Keratinocyte (primary cell): ENCODE measurements at regions not wholly inside any gene's neighbourhood (a gene's known extent, or its start where the extent isn't known, plus 50 kb on each side); places are given as distances from the start of the nearest gene placed in this dataset.

Experiments used
- DNase-seq: peaks from one replicate; pipeline ENCODE4 v3.0.0-alpha.2; 2011; ENCODE audit warnings: low read depth, missing footprints, low spot score
- FAIRE-seq: peaks from 2 replicates; lab custom pipeline; 2011; peaks lifted over from hg19 to GRCh38; lab: Jason Lieb, UNC
- H2AFZ ChIP-seq: 2 replicates; pipeline ENCODE4 v1.6.0; 2012; ENCODE audit warnings: low read length, control low read depth, inconsistent platforms; ENCODE audit not compliant: control insufficient read depth
- H3K27ac ChIP-seq: 2 replicates; pipeline ENCODE4 v1.5.1; 2011; ENCODE audit warnings: low read length; ENCODE audit not compliant: control insufficient read depth, insufficient read depth
- H3K27me3 ChIP-seq: 3 replicates; pipeline ENCODE4 v1.6.0; 2011; ENCODE audit warnings: low read length; ENCODE audit not compliant: control insufficient read depth, insufficient read depth; ENCODE audit errors: extremely low read depth
- H3K36me3 ChIP-seq, 2 experiments: 2 replicates in 1 of 2; 3 replicates in 1 of 2; pipeline ENCODE4 v1.5.1; 2011; ENCODE audit warnings: low read length in 2 of 2, mild to moderate bottlenecking in 1 of 2; ENCODE audit not compliant: control insufficient read depth in 2 of 2, insufficient read depth in 2 of 2; ENCODE audit errors: extremely low read depth in 1 of 2
- H3K4me1 ChIP-seq: 3 replicates; pipeline ENCODE4 v1.5.1; 2011; ENCODE audit warnings: low read length; ENCODE audit not compliant: control insufficient read depth, insufficient read depth; ENCODE audit errors: extremely low read depth
- H3K4me2 ChIP-seq: 3 replicates; pipeline ENCODE4 v1.6.0; 2011; ENCODE audit warnings: low read depth, low read length; ENCODE audit not compliant: control insufficient read depth, insufficient read depth; ENCODE audit errors: extremely low read depth
- H3K4me3 ChIP-seq, 3 experiments: fragments of 200-600 bp in 1 of 3; sonication (generic) in 1 of 3; 2 replicates in 2 of 3; 3 replicates in 1 of 3; pipeline ENCODE4 v1.5.1; 2011 to 2016; ENCODE audit warnings: low read length in 3 of 3, mild to moderate bottlenecking in 3 of 3, control low read depth in 2 of 3, inconsistent platforms in 1 of 3, low read depth in 1 of 3, mixed read lengths in 1 of 3, mixed run types in 1 of 3, moderate library complexity in 1 of 3; ENCODE audit not compliant: control insufficient read depth in 2 of 3, insufficient read depth in 2 of 3; ENCODE audit errors: extremely low read depth in 1 of 3
- H3K79me2 ChIP-seq: 2 replicates; pipeline ENCODE4 v1.6.0; 2012; ENCODE audit warnings: low read length; ENCODE audit not compliant: control insufficient read depth, insufficient read depth
- H3K9ac ChIP-seq: 3 replicates; pipeline ENCODE4 v1.6.0; 2011; ENCODE audit warnings: low read length; ENCODE audit not compliant: control insufficient read depth, insufficient read depth; ENCODE audit errors: extremely low read depth
- H3K9me1 ChIP-seq: 3 replicates; pipeline ENCODE4 v1.6.0; 2011; ENCODE audit warnings: low read length; ENCODE audit not compliant: control insufficient read depth, insufficient read depth; ENCODE audit errors: extremely low read depth
- H3K9me3 ChIP-seq: 2 replicates; pipeline ENCODE4 v1.5.1; 2012; ENCODE audit warnings: low read depth, low read length; ENCODE audit not compliant: control insufficient read depth
- H4K20me1 ChIP-seq: 3 replicates; pipeline ENCODE4 v1.6.0; 2011; ENCODE audit warnings: low read length; ENCODE audit not compliant: control insufficient read depth, insufficient read depth; ENCODE audit errors: extremely low read depth
- EZH2 ChIP-seq: IDR thresholded peaks from one replicate; pipeline ENCODE4 v1.6.1; 2012; ENCODE audit warnings: inconsistent platforms, mild to moderate bottlenecking, low read length, moderate library complexity
- dilution Hi-C: fragments of 300-500 bp; cut with MboI; formaldehyde crosslinking; loops from one replicate; pipeline ENCODE4 v1.7.0; 2020; ENCODE audit warnings: low sequenced_read_pairs; ENCODE audit not compliant: extremely low pct_ligation_motif_present
- TF ChIP-seq, protein P1 (sequence below), 3 experiments: IDR thresholded peaks in 1 of 3; conservative IDR thresholded peaks in 1 of 3; optimal IDR thresholded peaks in 1 of 3; 2 replicates in 2 of 3; 3 replicates in 1 of 3; pipeline versions ENCODE3 to v1.5.1; 2011; ENCODE audit warnings: low read length in 3 of 3, mild to moderate bottlenecking in 3 of 3, moderate library complexity in 2 of 3, control low read depth in 1 of 3, inconsistent platforms in 1 of 3; ENCODE audit not compliant: insufficient read depth in 2 of 3; ENCODE audit errors: extremely low read depth in 1 of 3

DNA sequence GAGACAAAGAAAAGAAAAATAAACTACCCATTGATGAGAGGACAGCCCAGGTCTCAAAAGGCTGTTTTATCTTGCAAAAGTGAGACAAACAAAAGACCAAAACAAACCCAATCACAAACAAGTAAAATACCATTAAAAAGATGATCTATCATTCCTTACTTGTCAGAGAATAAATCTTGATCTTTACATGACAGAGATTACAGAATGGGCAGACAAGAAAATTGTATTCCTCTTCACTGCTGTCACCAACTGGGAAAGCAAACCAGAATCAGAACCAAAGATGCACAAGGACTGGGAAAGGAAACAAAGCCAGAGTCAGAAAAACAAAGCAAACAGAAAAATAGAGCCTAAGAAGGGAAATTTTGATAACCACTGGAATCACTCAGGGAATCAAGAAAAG, 444.0 kb upstream of the PDE3A start:
- no peak for DNase-seq

DNA sequence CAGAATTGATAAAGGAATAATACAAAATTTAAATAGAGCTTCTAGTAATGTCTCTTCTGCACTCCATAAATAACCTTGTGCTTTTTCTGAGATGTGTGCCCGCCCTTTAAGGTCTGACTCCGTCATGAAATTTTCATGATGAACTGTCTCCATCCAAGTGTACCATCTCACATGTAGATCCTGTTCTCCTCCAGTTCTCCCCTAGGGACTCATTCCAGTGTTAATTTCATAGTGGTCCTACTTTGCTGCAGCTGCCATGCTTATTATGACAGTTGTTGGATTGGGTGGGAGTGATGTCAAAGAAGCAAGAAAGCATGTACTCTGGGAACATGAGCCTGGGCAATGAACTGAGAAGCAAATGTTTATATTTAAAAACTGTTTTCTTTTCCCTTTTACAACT, 442.5 kb upstream of the PDE3A start:
- no peaks in the 10 kb centered on the region for H3K79me2 ChIP-seq
- no peaks in the 10 kb centered on the region for H4K20me1 ChIP-seq
- DNase-seq (no peak), FAIRE-seq (no peak)
- no peaks in the 10 kb centered on the region for H3K27me3 ChIP-seq
- no peaks in the 10 kb centered on the region for H3K4me1 ChIP-seq
- no peak overlapping the region for H3K4me3 ChIP-seq
- no peaks in the 10 kb centered on the region for H3K9me3 ChIP-seq
- no peaks in the 10 kb centered on the region for H3K36me3 ChIP-seq
- no peaks in the 10 kb centered on the region for H3K9me1 ChIP-seq
- H3K9ac ChIP-seq = no peak overlapping the region
- H3K27ac ChIP-seq = no peak overlapping the region
- TF ChIP-seq EZH2 = no peak
- TF ChIP-seq, protein P1, sequence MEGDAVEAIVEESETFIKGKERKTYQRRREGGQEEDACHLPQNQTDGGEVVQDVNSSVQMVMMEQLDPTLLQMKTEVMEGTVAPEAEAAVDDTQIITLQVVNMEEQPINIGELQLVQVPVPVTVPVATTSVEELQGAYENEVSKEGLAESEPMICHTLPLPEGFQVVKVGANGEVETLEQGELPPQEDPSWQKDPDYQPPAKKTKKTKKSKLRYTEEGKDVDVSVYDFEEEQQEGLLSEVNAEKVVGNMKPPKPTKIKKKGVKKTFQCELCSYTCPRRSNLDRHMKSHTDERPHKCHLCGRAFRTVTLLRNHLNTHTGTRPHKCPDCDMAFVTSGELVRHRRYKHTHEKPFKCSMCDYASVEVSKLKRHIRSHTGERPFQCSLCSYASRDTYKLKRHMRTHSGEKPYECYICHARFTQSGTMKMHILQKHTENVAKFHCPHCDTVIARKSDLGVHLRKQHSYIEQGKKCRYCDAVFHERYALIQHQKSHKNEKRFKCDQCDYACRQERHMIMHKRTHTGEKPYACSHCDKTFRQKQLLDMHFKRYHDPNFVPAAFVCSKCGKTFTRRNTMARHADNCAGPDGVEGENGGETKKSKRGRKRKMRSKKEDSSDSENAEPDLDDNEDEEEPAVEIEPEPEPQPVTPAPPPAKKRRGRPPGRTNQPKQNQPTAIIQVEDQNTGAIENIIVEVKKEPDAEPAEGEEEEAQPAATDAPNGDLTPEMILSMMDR (optimal IDR thresholded peaks at IDR 0.05 in 1 of 3, IDR thresholded peaks at IDR 0.05 in 1 of 3, conservative IDR thresholded peaks at IDR 0.05 in 1 of 3; ENCODE audit: extremely low read depth in 1 of 3, insufficient read depth in 2 of 3, low read length in 3 of 3) = no peak
- no peak overlapping the region for H3K4me2 ChIP-seq
- dilution Hi-C loops = no loop called here
- H2AFZ ChIP-seq = no peak overlapping the region

More for the DNA sequence above, 444.0 kb upstream of the PDE3A start:
- Histone ChIP-seq H3K4me2 (no peak overlapping the region), H3K36me3 (no peaks in the 10 kb centered on the region), H3K79me2 (no peaks in the 10 kb centered on the region), H2AFZ (no peak overlapping the region), H3K9me1 (no peaks in the 10 kb centered on the region), H3K27me3 (no peaks in the 10 kb centered on the region), H3K9me3 (no peaks in the 10 kb centered on the region), H3K27ac (no peak overlapping the region), H3K9ac (no peak overlapping the region), H3K4me3 (no peak overlapping the region), H3K4me1 (no peaks in the 10 kb centered on the region), H4K20me1 (no peaks in the 10 kb centered on the region)
- no peak for FAIRE-seq
- dilution Hi-C loops = loop anchor here (25.0 kb wide), 1 partner anchor 187 kb away; no protein-coding TSS in a partner anchor
- no peak for TF ChIP-seq EZH2
- TF ChIP-seq, protein P1 (optimal IDR thresholded peaks at IDR 0.05 in 1 of 3, IDR thresholded peaks at IDR 0.05 in 1 of 3, conservative IDR thresholded peaks at IDR 0.05 in 1 of 3; ENCODE audit: extremely low read depth in 1 of 3, insufficient read depth in 2 of 3, low read length in 3 of 3) = no peak
